Glutamatergic neuron (in vitro differentiated cells): ENCODE measurements at regions not wholly inside any gene's neighbourhood (a gene's known extent, or its start where the extent isn't known, plus 50 kb on each side); places are given as distances from the start of the nearest gene placed in this dataset.

Experiments
- DNase-seq: peaks from one replicate; pipeline ENCODE4 v3.0.0; 2022
- H3K27ac Mint-ChIP-seq: one replicate; pipeline ENCODE4 v1.8.0; 2020; ENCODE audit warnings: mild to moderate bottlenecking, mixed read lengths, inconsistent platforms; ENCODE audit not compliant: unreplicated experiment
- H3K27me3 Mint-ChIP-seq: one replicate; pipeline ENCODE4 v1.8.0; 2020; ENCODE audit warnings: mild to moderate bottlenecking, moderate library complexity, mixed read lengths, inconsistent platforms; ENCODE audit not compliant: unreplicated experiment
- H3K36me3 Mint-ChIP-seq: one replicate; pipeline ENCODE4 v1.8.0; 2020; ENCODE audit warnings: mild to moderate bottlenecking, mixed read lengths, inconsistent platforms; ENCODE audit not compliant: unreplicated experiment
- H3K4me1 Mint-ChIP-seq: one replicate; pipeline ENCODE4 v1.8.0; 2020; ENCODE audit warnings: mild to moderate bottlenecking, low read depth, mixed read lengths, inconsistent platforms; ENCODE audit not compliant: unreplicated experiment
- H3K4me3 Mint-ChIP-seq: one replicate; pipeline ENCODE4 v1.8.0; 2020; ENCODE audit warnings: mild to moderate bottlenecking, mixed read lengths, inconsistent platforms; ENCODE audit not compliant: unreplicated experiment
- H3K9me3 Mint-ChIP-seq: one replicate; pipeline ENCODE4 v1.8.0; 2020; ENCODE audit warnings: mild to moderate bottlenecking, moderate library complexity, mixed read lengths, inconsistent platforms; ENCODE audit not compliant: unreplicated experiment
- CTCF ChIP-seq: fragments of 200-600 bp; sonication (generic); IDR thresholded peaks from one replicate; pipeline ENCODE4 v1.5.0; 2021; ENCODE audit not compliant: partially characterized antibody, unreplicated experiment

DNA sequence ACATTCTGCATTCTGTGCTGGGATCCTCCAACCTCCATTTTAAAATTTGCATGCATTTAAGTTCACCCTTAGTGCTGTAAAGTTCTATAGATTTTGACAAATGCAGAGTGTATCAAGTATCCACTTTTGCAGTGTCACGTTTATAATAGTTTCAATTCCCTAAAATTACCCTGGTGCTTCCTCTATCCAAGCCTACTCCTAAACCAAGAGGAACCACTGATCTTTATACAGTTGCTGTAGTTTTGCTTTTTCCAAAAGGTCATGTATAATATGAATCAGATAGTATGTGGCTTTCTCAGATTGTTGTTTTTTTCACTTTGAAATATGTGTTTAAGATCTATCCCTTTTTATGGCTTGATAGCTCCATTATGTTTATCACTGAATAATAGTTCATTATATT is 468.4 kb upstream of the CDH6 start:
- Mint-ChIP-seq H3K36me3 (peaks cover under 1% of the 10 kb centered on the region), H3K4me3 (no peak overlapping the region), H3K27ac (no peak overlapping the region), H3K4me1 (no peaks in the 10 kb centered on the region), H3K27me3 (no peaks in the 10 kb centered on the region), H3K9me3 (peaks cover 2% of the 10 kb centered on the region)
- no peak for TF ChIP-seq CTCF
- no peak for DNase-seq

DNA sequence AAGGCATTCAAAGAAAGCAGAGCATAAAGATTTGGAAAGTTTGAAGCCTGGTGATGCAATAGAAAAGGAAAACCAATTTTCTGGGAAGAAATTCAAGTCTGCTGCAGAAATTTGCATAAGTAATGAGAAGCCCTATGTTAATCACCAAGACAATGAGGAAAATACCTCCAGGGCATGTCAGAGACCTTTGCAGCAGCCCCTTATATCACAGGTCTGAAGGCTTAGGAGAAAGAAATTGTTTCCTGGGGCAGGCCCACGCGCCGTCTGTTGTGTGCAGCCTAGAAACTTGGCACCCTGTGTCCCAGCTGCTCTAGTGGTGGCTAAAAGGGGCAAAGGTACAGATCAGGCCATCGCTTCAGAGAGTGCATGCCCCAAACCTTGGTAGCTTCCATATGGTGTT is 495.3 kb upstream of the CDH6 start:
- H3K27ac Mint-ChIP-seq: no peak overlapping the region

GRCh38 chr5:30693326-30693725 is 500.2 kb upstream of the CDH6 start:
- Mint-ChIP-seq H3K36me3 (no peaks in the 10 kb centered on the region), H3K4me1 (no peaks in the 10 kb centered on the region), H3K27me3 (no peaks in the 10 kb centered on the region), H3K9me3 (peaks cover 3% of the 10 kb centered on the region), H3K27ac (no peak overlapping the region), H3K4me3 (no peak overlapping the region)
- TF ChIP-seq CTCF: no peak
- DNase-seq: no peak

More for the DNA sequence above, 495.3 kb upstream of the CDH6 start:
- no peak for TF ChIP-seq CTCF
- Mint-ChIP-seq H3K9me3 (no peaks in the 10 kb centered on the region), H3K27me3 (no peaks in the 10 kb centered on the region), H3K4me3 (no peak overlapping the region), H3K36me3 (peaks cover 6% of the 10 kb centered on the region), H3K4me1 (no peaks in the 10 kb centered on the region)
- DNase-seq: no peak

- no peaks in the 10 kb centered on the region for H3K4me1 Mint-ChIP-seq
- no peak overlapping the region for H3K4me3 Mint-ChIP-seq
- no peak overlapping the region for H3K27ac Mint-ChIP-seq
- no peaks in the 10 kb centered on the region for H3K27me3 Mint-ChIP-seq
- DNase-seq: no peak
- H3K36me3 Mint-ChIP-seq: no peaks in the 10 kb centered on the region
- no peak for TF ChIP-seq CTCF
- peaks cover 3% of the 10 kb centered on the region for H3K9me3 Mint-ChIP-seq
Observed at GRCh38 chr5:30690931-30691330, 502.6 kb upstream of the CDH6 start.

- H3K27ac Mint-ChIP-seq: no peak overlapping the region
- no peak for TF ChIP-seq CTCF
- H3K36me3 Mint-ChIP-seq: no peaks in the 10 kb centered on the region
- no peak overlapping the region for H3K4me3 Mint-ChIP-seq
- H3K9me3 Mint-ChIP-seq: peaks cover 3% of the 10 kb centered on the region
- no peak for DNase-seq
- no peaks in the 10 kb centered on the region for H3K4me1 Mint-ChIP-seq
- H3K27me3 Mint-ChIP-seq: no peaks in the 10 kb centered on the region
Observed at GRCh38 chr5:30687461-30687860, 506.0 kb upstream of the CDH6 start.
